Keratinocyte (primary cell): ENCODE measurements at regions not wholly inside any gene's neighbourhood (a gene's known extent, or its start where the extent isn't known, plus 50 kb on each side); places are given as distances from the start of the nearest gene placed in this dataset.

Experiments used
- DNase-seq: peaks from one replicate; pipeline ENCODE4 v3.0.0-alpha.2; 2011; ENCODE audit warnings: low read depth, missing footprints, low spot score
- FAIRE-seq: peaks from 2 replicates; lab custom pipeline; 2011; peaks lifted over from hg19 to GRCh38; lab: Jason Lieb, UNC
- H2AFZ ChIP-seq: 2 replicates; pipeline ENCODE4 v1.6.0; 2012; ENCODE audit warnings: low read length, control low read depth, inconsistent platforms; ENCODE audit not compliant: control insufficient read depth
- H3K27ac ChIP-seq: 2 replicates; pipeline ENCODE4 v1.5.1; 2011; ENCODE audit warnings: low read length; ENCODE audit not compliant: control insufficient read depth, insufficient read depth
- H3K27me3 ChIP-seq: 3 replicates; pipeline ENCODE4 v1.6.0; 2011; ENCODE audit warnings: low read length; ENCODE audit not compliant: control insufficient read depth, insufficient read depth; ENCODE audit errors: extremely low read depth
- H3K36me3 ChIP-seq, 2 experiments: 2 replicates in 1 of 2; 3 replicates in 1 of 2; pipeline ENCODE4 v1.5.1; 2011; ENCODE audit warnings: low read length in 2 of 2, mild to moderate bottlenecking in 1 of 2; ENCODE audit not compliant: control insufficient read depth in 2 of 2, insufficient read depth in 2 of 2; ENCODE audit errors: extremely low read depth in 1 of 2
- H3K4me1 ChIP-seq: 3 replicates; pipeline ENCODE4 v1.5.1; 2011; ENCODE audit warnings: low read length; ENCODE audit not compliant: control insufficient read depth, insufficient read depth; ENCODE audit errors: extremely low read depth
- H3K4me2 ChIP-seq: 3 replicates; pipeline ENCODE4 v1.6.0; 2011; ENCODE audit warnings: low read depth, low read length; ENCODE audit not compliant: control insufficient read depth, insufficient read depth; ENCODE audit errors: extremely low read depth
- H3K4me3 ChIP-seq, 3 experiments: fragments of 200-600 bp in 1 of 3; sonication (generic) in 1 of 3; 2 replicates in 2 of 3; 3 replicates in 1 of 3; pipeline ENCODE4 v1.5.1; 2011 to 2016; ENCODE audit warnings: low read length in 3 of 3, mild to moderate bottlenecking in 3 of 3, control low read depth in 2 of 3, inconsistent platforms in 1 of 3, low read depth in 1 of 3, mixed read lengths in 1 of 3, mixed run types in 1 of 3, moderate library complexity in 1 of 3; ENCODE audit not compliant: control insufficient read depth in 2 of 3, insufficient read depth in 2 of 3; ENCODE audit errors: extremely low read depth in 1 of 3
- H3K79me2 ChIP-seq: 2 replicates; pipeline ENCODE4 v1.6.0; 2012; ENCODE audit warnings: low read length; ENCODE audit not compliant: control insufficient read depth, insufficient read depth
- H3K9ac ChIP-seq: 3 replicates; pipeline ENCODE4 v1.6.0; 2011; ENCODE audit warnings: low read length; ENCODE audit not compliant: control insufficient read depth, insufficient read depth; ENCODE audit errors: extremely low read depth
- H3K9me1 ChIP-seq: 3 replicates; pipeline ENCODE4 v1.6.0; 2011; ENCODE audit warnings: low read length; ENCODE audit not compliant: control insufficient read depth, insufficient read depth; ENCODE audit errors: extremely low read depth
- H3K9me3 ChIP-seq: 2 replicates; pipeline ENCODE4 v1.5.1; 2012; ENCODE audit warnings: low read depth, low read length; ENCODE audit not compliant: control insufficient read depth
- H4K20me1 ChIP-seq: 3 replicates; pipeline ENCODE4 v1.6.0; 2011; ENCODE audit warnings: low read length; ENCODE audit not compliant: control insufficient read depth, insufficient read depth; ENCODE audit errors: extremely low read depth
- EZH2 ChIP-seq: IDR thresholded peaks from one replicate; pipeline ENCODE4 v1.6.1; 2012; ENCODE audit warnings: inconsistent platforms, mild to moderate bottlenecking, low read length, moderate library complexity
- dilution Hi-C: fragments of 300-500 bp; cut with MboI; formaldehyde crosslinking; loops from one replicate; pipeline ENCODE4 v1.7.0; 2020; ENCODE audit warnings: low sequenced_read_pairs; ENCODE audit not compliant: extremely low pct_ligation_motif_present
- TF ChIP-seq, protein P1 (sequence below), 3 experiments: IDR thresholded peaks in 1 of 3; conservative IDR thresholded peaks in 1 of 3; optimal IDR thresholded peaks in 1 of 3; 2 replicates in 2 of 3; 3 replicates in 1 of 3; pipeline versions ENCODE3 to v1.5.1; 2011; ENCODE audit warnings: low read length in 3 of 3, mild to moderate bottlenecking in 3 of 3, moderate library complexity in 2 of 3, control low read depth in 1 of 3, inconsistent platforms in 1 of 3; ENCODE audit not compliant: insufficient read depth in 2 of 3; ENCODE audit errors: extremely low read depth in 1 of 3

DNA sequence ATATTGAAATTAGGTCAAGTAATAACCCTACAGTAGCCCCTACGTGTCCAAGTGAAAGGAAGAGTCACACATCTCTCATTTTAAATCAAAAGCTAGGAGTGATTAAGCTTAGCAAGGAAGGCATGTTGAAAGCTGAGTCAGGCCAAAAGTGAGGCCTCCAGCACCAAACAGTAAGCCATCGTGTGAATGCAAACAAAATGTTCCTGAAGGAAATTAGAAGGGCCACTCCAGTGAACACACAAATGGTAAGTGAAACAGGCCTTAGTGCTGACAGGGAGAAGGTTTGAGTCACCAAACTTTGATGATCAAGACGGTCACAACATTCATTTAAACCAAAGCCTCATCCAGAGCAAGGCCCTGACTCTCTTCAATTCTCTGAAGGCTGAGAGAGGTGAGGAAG is 127.2 kb downstream of the SHANK2 start:
- Histone ChIP-seq H3K27me3 (peaks cover 3% of the 10 kb centered on the region), H3K9me1 (no peaks in the 10 kb centered on the region), H3K27ac (no peak overlapping the region), H2AFZ (no peak overlapping the region), H4K20me1 (no peaks in the 10 kb centered on the region), H3K4me1 (no peaks in the 10 kb centered on the region), H3K9me3 (no peaks in the 10 kb centered on the region), H3K9ac (no peak overlapping the region), H3K36me3 (no peaks in the 10 kb centered on the region), H3K4me3 (no peak overlapping the region), H3K79me2 (no peaks in the 10 kb centered on the region), H3K4me2 (no peak overlapping the region)
- no peak for DNase-seq
- TF ChIP-seq, protein P1, sequence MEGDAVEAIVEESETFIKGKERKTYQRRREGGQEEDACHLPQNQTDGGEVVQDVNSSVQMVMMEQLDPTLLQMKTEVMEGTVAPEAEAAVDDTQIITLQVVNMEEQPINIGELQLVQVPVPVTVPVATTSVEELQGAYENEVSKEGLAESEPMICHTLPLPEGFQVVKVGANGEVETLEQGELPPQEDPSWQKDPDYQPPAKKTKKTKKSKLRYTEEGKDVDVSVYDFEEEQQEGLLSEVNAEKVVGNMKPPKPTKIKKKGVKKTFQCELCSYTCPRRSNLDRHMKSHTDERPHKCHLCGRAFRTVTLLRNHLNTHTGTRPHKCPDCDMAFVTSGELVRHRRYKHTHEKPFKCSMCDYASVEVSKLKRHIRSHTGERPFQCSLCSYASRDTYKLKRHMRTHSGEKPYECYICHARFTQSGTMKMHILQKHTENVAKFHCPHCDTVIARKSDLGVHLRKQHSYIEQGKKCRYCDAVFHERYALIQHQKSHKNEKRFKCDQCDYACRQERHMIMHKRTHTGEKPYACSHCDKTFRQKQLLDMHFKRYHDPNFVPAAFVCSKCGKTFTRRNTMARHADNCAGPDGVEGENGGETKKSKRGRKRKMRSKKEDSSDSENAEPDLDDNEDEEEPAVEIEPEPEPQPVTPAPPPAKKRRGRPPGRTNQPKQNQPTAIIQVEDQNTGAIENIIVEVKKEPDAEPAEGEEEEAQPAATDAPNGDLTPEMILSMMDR (optimal IDR thresholded peaks at IDR 0.05 in 1 of 3, IDR thresholded peaks at IDR 0.05 in 1 of 3, conservative IDR thresholded peaks at IDR 0.05 in 1 of 3; ENCODE audit: extremely low read depth in 1 of 3, insufficient read depth in 2 of 3, low read length in 3 of 3) = no peak
- TF ChIP-seq EZH2 = no peak
- FAIRE-seq = no peak
- dilution Hi-C loops = no loop called here

DNA sequence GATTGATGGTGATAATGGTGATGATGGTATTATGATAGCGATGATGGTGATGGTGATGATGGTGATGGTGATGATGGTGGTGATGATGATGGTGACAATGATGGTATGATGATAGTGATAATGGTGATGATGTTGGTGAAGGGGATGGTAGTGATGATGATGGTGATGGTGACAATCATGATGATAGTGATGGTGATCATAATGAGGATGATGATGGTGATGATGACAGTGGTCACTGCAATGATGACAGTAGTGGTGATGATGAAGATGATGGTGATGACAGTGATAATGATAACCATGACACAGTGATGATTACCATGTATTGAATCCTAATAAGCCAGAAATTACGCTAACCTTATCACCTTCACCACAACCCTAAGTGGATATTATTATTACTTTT is 128.2 kb downstream of the SHANK2 start:
- FAIRE-seq = no peak
- Histone ChIP-seq H4K20me1 (no peaks in the 10 kb centered on the region), H3K9me3 (no peaks in the 10 kb centered on the region), H3K4me2 (no peak overlapping the region), H3K79me2 (no peaks in the 10 kb centered on the region), H3K4me1 (no peaks in the 10 kb centered on the region), H3K9ac (no peak overlapping the region), H3K27ac (no peak overlapping the region), H2AFZ (no peak overlapping the region), H3K4me3 (no peak overlapping the region), H3K36me3 (no peaks in the 10 kb centered on the region), H3K27me3 (peaks cover 3% of the 10 kb centered on the region), H3K9me1 (no peaks in the 10 kb centered on the region)
- TF ChIP-seq, protein P1 (optimal IDR thresholded peaks at IDR 0.05 in 1 of 3, IDR thresholded peaks at IDR 0.05 in 1 of 3, conservative IDR thresholded peaks at IDR 0.05 in 1 of 3; ENCODE audit: extremely low read depth in 1 of 3, insufficient read depth in 2 of 3, low read length in 3 of 3) = no peak
- TF ChIP-seq EZH2 = no peak
- dilution Hi-C loops = no loop called here
- DNase-seq = no peak
